ENCODE measurements at regions not wholly inside any gene's neighbourhood (a gene's known extent, or its start where the extent isn't known, plus 50 kb on each side); places are given as distances from the start of the nearest gene placed in this dataset.

GRCh38 chr6:102356170-102356569 lies 962.7 kb downstream of the GRIK2 start:
- TF ChIP-seq YY1 (IDR thresholded peaks at IDR 0.05) (no peak), GABPA (IDR thresholded peaks at IDR 0.05 in 1 of 2, conservative IDR thresholded peaks at IDR 0.05 in 1 of 2) (no peak), CTCF (IDR thresholded peaks at IDR 0.05; ENCODE audit: low read depth, low read length, missing input control) (no peak)

Measured in liver (tissue), 3 donors.